Osteocyte (in vitro differentiated cells): ENCODE measurements at regions not wholly inside any gene's neighbourhood (a gene's known extent, or its start where the extent isn't known, plus 50 kb on each side); places are given as distances from the start of the nearest gene placed in this dataset.

Source experiments
- DNase-seq: peaks from one replicate; pipeline ENCODE4 v3.0.0; 2021; ENCODE audit warnings: mixed read lengths; ENCODE audit not compliant: unreplicated experiment; ENCODE audit errors: extremely low spot score
- H3K27ac Mint-ChIP-seq: one replicate; pipeline ENCODE4 v1.8.0; 2021; ENCODE audit warnings: mild to moderate bottlenecking, mixed read lengths; ENCODE audit not compliant: unreplicated experiment
- H3K27me3 Mint-ChIP-seq: one replicate; pipeline ENCODE4 v1.8.0; 2021; ENCODE audit warnings: mixed read lengths; ENCODE audit not compliant: unreplicated experiment
- H3K36me3 Mint-ChIP-seq: one replicate; pipeline ENCODE4 v1.8.0; 2021; ENCODE audit warnings: mixed read lengths; ENCODE audit not compliant: unreplicated experiment
- H3K4me1 Mint-ChIP-seq: one replicate; pipeline ENCODE4 v1.8.0; 2021; ENCODE audit warnings: mixed read lengths; ENCODE audit not compliant: unreplicated experiment
- H3K4me3 Mint-ChIP-seq: one replicate; pipeline ENCODE4 v1.8.0; 2021; ENCODE audit warnings: mild to moderate bottlenecking, moderate library complexity, mixed read lengths; ENCODE audit not compliant: unreplicated experiment
- H3K9me3 Mint-ChIP-seq: one replicate; pipeline ENCODE4 v1.8.0; 2021; ENCODE audit warnings: mixed read lengths; ENCODE audit not compliant: unreplicated experiment
- CTCF ChIP-seq: fragments of 200-600 bp; sonication (generic); IDR thresholded peaks from 2 replicates; pipeline ENCODE4 v1.5.0; 2021; ENCODE audit warnings: antibody characterized with exemption, mild to moderate bottlenecking, moderate library complexity

- no peak for DNase-seq
- H3K36me3 Mint-ChIP-seq, result no peaks in the 10 kb centered on the region
- H3K27me3 Mint-ChIP-seq, result no peaks in the 10 kb centered on the region
- peaks cover 8% of the 10 kb centered on the region for H3K9me3 Mint-ChIP-seq
- no peak overlapping the region for H3K4me3 Mint-ChIP-seq
- TF ChIP-seq CTCF, result no peak
- no peak overlapping the region for H3K27ac Mint-ChIP-seq
- no peaks in the 10 kb centered on the region for H3K4me1 Mint-ChIP-seq
Observed at GRCh38 chr2:59693231-59693959, 860.1 kb downstream of the BCL11A start.

- no peak for DNase-seq
- no peak for TF ChIP-seq CTCF
- Mint-ChIP-seq H3K36me3 (no peaks in the 10 kb centered on the region), H3K4me1 (no peaks in the 10 kb centered on the region), H3K9me3 (peaks cover 14% of the 10 kb centered on the region), H3K27ac (no peak overlapping the region), H3K27me3 (no peaks in the 10 kb centered on the region), H3K4me3 (no peak overlapping the region)
Observed at GRCh38 chr2:59691518-59692190, 861.8 kb downstream of the BCL11A start.

- Mint-ChIP-seq H3K36me3 (no peaks in the 10 kb centered on the region), H3K27me3 (no peaks in the 10 kb centered on the region), H3K27ac (no peak overlapping the region), H3K4me3 (no peak overlapping the region), H3K9me3 (peaks cover 16% of the 10 kb centered on the region), H3K4me1 (no peaks in the 10 kb centered on the region)
- no peak for DNase-seq
- TF ChIP-seq CTCF, result no peak
Observed at GRCh38 chr2:59690849-59691248, 862.6 kb downstream of the BCL11A start.

GRCh38 chr2:59684771-59685166 is 868.7 kb downstream of the BCL11A start:
- Mint-ChIP-seq H3K27ac (no peak overlapping the region), H3K4me1 (no peaks in the 10 kb centered on the region), H3K36me3 (no peaks in the 10 kb centered on the region), H3K27me3 (no peaks in the 10 kb centered on the region), H3K9me3 (peaks cover 26% of the 10 kb centered on the region), H3K4me3 (no peak overlapping the region)
- no peak for TF ChIP-seq CTCF
- no peak for DNase-seq

GRCh38 chr2:59684116-59684770 is 869.2 kb downstream of the BCL11A start:
- Mint-ChIP-seq H3K9me3 (peaks cover 26% of the 10 kb centered on the region), H3K4me3 (no peak overlapping the region), H3K27me3 (no peaks in the 10 kb centered on the region), H3K36me3 (no peaks in the 10 kb centered on the region), H3K27ac (no peak overlapping the region), H3K4me1 (no peaks in the 10 kb centered on the region)
- TF ChIP-seq CTCF, result no peak
- no peak for DNase-seq
